Psoas muscle (tissue), 7 donors: ENCODE measurements at regions not wholly inside any gene's neighbourhood (a gene's known extent, or its start where the extent isn't known, plus 50 kb on each side); places are given as distances from the start of the nearest gene placed in this dataset.

Experiments
- ATAC-seq, 4 donors: fragments of 200-7000 bp; cut with Tn5 transposase; one replicate each; pipeline ENCODE4 v1.9.1; 2020; ENCODE audit warnings: moderate library complexity in 3 of 4, mild to moderate bottlenecking in 2 of 4
- DNase-seq, 2 donors: peaks; one replicate each; pipeline ENCODE4 v3.0.0-alpha.2; 2020
- H3K27ac ChIP-seq: fragments of 200-600 bp; one replicate; pipeline ENCODE4 v1.8.0; 2022
- H3K27me3 ChIP-seq, 3 donors: fragments of 200-600 bp in 1 of 3; one replicate each; pipeline versions ENCODE4 v1.6.1 to v1.8.0; 2013 to 2022; ENCODE audit warnings: low read length in 2 of 3, mild to moderate bottlenecking in 2 of 3, moderate library complexity in 1 of 3; ENCODE audit not compliant: insufficient read depth in 3 of 3
- H3K36me3 ChIP-seq, 2 donors: fragments of 200-600 bp in 1 of 2; one replicate each; pipeline versions ENCODE4 v1.6.1 to v1.8.0; 2013 to 2022; ENCODE audit warnings: low read depth in 1 of 2, mild to moderate bottlenecking in 1 of 2, moderate library complexity in 1 of 2; ENCODE audit not compliant: insufficient read depth in 1 of 2
- H3K4me1 ChIP-seq: fragments of 200-600 bp; one replicate; pipeline ENCODE4 v1.8.0; 2022
- H3K4me3 ChIP-seq: fragments of 200-600 bp; one replicate; pipeline ENCODE4 v1.8.0; 2022; ENCODE audit warnings: mild to moderate bottlenecking
- H3K9me3 ChIP-seq: fragments of 200-600 bp; one replicate; pipeline ENCODE4 v1.8.0; 2022
- CTCF ChIP-seq: fragments of 200-600 bp; IDR thresholded peaks from one replicate; pipeline ENCODE4 v1.8.0; 2022; ENCODE audit warnings: antibody characterized with exemption
- WGBS, 3 donors: extraction: QIAGEN DNeasy Blood & Tissue Kit; methylation state at CpG; one replicate each; pipeline versions ENCODE4 v1.1.6 to v1.1.7; 2013; 5-methylcytosine and 5-hydroxymethylcytosine counted together
- intact Hi-C, 2 donors: fragments of 100-400 bp; cut with DNase I; formaldehyde crosslinking; loops; one replicate each; pipeline versions ENCODE4 v1.11.0 to v1.14.2; 2022
- donor health status: healthy with polysubstance abuse.
- donor health status: DM: no; HTN: no; CAD: no; lungs with moderate emphysema.
- donor health status: Bipolar disorder and iron deficiency.
- donor health status: healthy.
- donor health status: DM: yes; HTN: yes; CAD: no.
- donor health status: DM: no; HTN: no; CAD: no.
- donor health status: DM: yes; HTN: yes; CAD: no.

DNA sequence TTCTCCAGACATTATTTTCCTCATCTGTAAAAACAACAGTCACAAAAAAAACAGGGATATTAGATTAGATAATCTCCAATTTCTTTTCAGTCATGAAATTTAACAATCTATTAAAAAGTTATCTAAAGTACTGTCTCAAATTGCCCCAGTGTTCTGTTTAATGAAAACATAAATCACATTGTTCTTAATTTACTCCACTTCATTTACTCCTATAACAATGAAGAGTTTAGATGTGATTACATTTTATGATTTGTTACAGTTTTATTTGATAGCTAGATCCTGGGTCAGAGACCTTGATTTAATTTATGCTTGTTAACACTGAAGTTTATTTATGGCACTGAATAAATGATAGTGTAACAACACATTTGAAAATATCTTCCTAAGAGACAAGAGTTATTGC lies 230.2 kb upstream of the TRPC4 start:
- DNase-seq (no peak), ATAC-seq (no peak)
- Histone ChIP-seq H3K27ac (no peak overlapping the region), H3K9me3 (no peaks in the 10 kb centered on the region), H3K4me3 (no peak overlapping the region), H3K4me1 (no peaks in the 10 kb centered on the region), H3K27me3 (no peaks in the 10 kb centered on the region), H3K36me3 (no peaks in the 10 kb centered on the region)
- intact Hi-C loops = no loop called here
- no peak for TF ChIP-seq CTCF

DNA sequence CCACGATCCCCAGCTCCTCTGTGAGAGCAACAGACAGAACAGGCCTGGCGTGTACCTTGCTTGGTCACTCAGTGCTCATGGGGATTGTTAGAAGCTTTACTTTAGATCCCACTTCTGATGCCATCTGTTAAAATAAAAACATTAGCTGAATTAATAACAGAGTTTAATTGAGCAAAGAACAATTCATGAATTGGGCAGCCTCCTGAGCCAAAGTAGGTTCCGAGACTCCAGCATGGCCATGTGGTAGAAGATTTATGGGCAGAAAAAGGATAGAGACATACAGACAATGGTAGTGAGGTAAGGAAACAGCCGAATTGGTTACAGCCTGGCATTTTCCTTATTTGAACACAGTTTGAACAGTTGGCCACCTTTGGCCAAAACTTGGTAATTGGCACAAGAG lies 223.9 kb upstream of the TRPC4 start:
- Histone ChIP-seq H3K27ac (no peak overlapping the region), H3K4me3 (no peak overlapping the region), H3K36me3 (no peaks in the 10 kb centered on the region), H3K4me1 (no peaks in the 10 kb centered on the region), H3K9me3 (no peaks in the 10 kb centered on the region), H3K27me3 (no peaks in the 10 kb centered on the region)
- WGBS, 3 donors = 84 to 87% (median 85%) methylated on average over 4 of the region's 4 CpGs
- DNase-seq (no peak), ATAC-seq (no peak)
- no peak for TF ChIP-seq CTCF
- intact Hi-C loops = no loop called here

- Histone ChIP-seq H3K9me3 (no peaks in the 10 kb centered on the region), H3K27me3 (no peaks in the 10 kb centered on the region), H3K36me3 (no peaks in the 10 kb centered on the region), H3K4me3 (no peak overlapping the region), H3K27ac (no peak overlapping the region), H3K4me1 (no peaks in the 10 kb centered on the region)
- no peak for ATAC-seq
- 22 to 33% (median 25%) methylated on average over 2 of the region's 2 CpGs for WGBS, 3 donors
- intact Hi-C loops = no loop called here
- TF ChIP-seq CTCF = no peak
- no peak for DNase-seq
These were observed 221.3 kb upstream of the TRPC4 start for GRCh38 chr13:38090913-38091312.

GRCh38 chr13:38086721-38087120 lies 217.1 kb upstream of the TRPC4 start:
- no peak for TF ChIP-seq CTCF
- H3K27ac ChIP-seq = no peak overlapping the region
- DNase-seq (no peak), ATAC-seq (no peak)
- no peak overlapping the region for H3K4me3 ChIP-seq
- H3K36me3 ChIP-seq = no peaks in the 10 kb centered on the region
- WGBS, 3 donors = 69 to 84% (median 84%) methylated on average over 4 of the region's 4 CpGs
- no peaks in the 10 kb centered on the region for H3K4me1 ChIP-seq
- H3K27me3 ChIP-seq = no peaks in the 10 kb centered on the region
- intact Hi-C loops = no loop called here
- peaks cover 7% of the 10 kb centered on the region for H3K9me3 ChIP-seq

- TF ChIP-seq CTCF = no peak
- DNase-seq (no peak), ATAC-seq (no peak)
- Histone ChIP-seq H3K27ac (no peak overlapping the region), H3K4me3 (no peak overlapping the region), H3K36me3 (no peaks in the 10 kb centered on the region), H3K27me3 (no peaks in the 10 kb centered on the region), H3K9me3 (peaks cover 7% of the 10 kb centered on the region), H3K4me1 (no peaks in the 10 kb centered on the region)
- intact Hi-C loops = no loop called here
- 79 to 100% (median 97%) methylated on average over 3 of the region's 3 CpGs for WGBS, 3 donors
These were observed 216.4 kb upstream of the TRPC4 start for GRCh38 chr13:38086013-38086412.
